GM20431 (cell line): ENCODE measurements at regions not wholly inside any gene's neighbourhood (a gene's known extent, or its start where the extent isn't known, plus 50 kb on each side); places are given as distances from the start of the nearest gene placed in this dataset.

Experiments
- in situ Hi-C: fragments of 300-500 bp; cut with MseI, MboI; formaldehyde crosslinking; loops from one replicate; pipeline ENCODE4 v1.15.0; 2020; ENCODE audit warnings: low sequenced_read_pairs; ENCODE audit not compliant: unreplicated experiment

GRCh38 chr10:90420637-90421318 is 437.1 kb downstream of the HTR7 start:
- in situ Hi-C loops, result no loop called here

DNA sequence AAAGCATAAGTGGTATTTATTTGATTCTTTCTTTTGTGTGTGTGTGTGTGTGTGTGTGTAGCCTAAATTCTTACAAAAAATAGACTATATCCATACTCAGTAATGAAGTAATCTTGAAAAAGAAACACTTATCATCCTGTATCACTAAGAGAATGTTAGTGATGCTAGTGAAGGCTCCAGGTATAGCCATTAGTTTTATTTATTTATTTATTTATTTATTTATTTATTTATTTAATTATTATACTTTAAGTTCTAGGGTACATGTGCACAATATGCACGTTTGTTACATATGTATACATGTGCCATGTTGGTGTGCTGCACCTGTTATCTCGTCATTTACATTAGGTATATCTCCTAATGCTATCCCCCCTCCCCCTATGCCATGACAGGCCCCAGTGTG is 436.0 kb downstream of the HTR7 start:
- in situ Hi-C loops, result no loop called here

DNA sequence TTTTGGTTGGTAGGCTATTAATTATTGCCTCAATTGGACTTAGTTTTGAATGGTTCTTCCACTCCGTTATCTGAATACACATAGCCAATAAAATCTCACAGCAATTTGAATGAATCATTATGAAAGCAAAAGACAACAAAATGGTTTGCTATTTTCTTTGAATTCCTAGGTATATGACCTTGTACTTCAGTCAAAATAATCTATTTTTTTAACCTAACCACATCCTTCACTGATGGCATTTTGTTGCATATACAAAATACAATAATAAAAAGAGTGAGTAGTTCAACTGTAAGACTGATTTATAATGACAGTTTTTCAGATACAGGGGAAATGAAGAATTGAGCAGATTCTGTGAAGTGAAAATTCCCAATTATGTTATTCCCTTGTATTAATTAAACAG is 433.1 kb downstream of the HTR7 start:
- in situ Hi-C loops, result no loop called here

DNA sequence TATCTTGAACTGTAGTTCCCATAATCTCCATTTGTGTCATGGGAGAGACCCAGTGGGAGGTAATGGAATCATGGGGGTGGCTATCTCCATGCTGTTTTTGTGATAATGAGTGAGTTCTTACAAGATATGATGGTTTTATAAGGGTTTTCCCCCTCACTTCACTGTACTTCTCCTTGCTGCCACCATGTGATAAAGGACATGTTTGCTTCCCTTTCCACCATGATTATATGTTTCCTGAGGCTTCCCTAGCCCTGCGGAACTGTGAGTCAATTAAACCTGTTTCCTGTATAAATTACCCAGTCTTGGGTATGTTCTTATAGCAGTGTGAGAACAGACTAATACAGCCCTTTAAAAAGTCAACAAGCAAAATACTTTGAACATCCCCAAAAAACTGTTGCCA is 427.7 kb downstream of the HTR7 start:
- in situ Hi-C loops, result no loop called here

DNA sequence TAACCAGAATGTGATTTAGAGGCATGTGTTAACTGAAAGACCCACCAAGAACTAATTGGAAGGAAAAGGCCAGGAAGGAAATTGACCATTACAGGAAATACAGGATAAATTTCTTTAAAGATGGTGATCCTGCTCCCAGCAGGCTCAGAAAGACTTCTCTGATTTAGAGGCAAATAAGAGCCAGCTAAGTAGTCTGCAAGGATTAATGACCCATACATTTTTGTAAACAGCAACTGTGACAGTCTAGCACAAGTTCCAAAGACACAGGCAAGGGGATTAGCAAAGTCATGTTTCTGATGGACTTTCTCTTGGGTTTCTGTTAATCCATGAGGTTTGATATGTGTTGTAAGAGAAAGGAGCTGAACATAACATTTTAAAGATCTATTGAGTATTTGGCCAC is 425.0 kb downstream of the HTR7 start:
- in situ Hi-C loops, result no loop called here

GRCh38 chr10:90435296-90435695 is 422.5 kb downstream of the HTR7 start:
- in situ Hi-C loops, result no loop called here

- in situ Hi-C loops, result no loop called here
Measured at GRCh38 chr10:90437452-90437851, 420.4 kb downstream of the HTR7 start.

GRCh38 chr10:90440870-90441269 is 417.0 kb downstream of the HTR7 start:
- in situ Hi-C loops, result no loop called here

DNA sequence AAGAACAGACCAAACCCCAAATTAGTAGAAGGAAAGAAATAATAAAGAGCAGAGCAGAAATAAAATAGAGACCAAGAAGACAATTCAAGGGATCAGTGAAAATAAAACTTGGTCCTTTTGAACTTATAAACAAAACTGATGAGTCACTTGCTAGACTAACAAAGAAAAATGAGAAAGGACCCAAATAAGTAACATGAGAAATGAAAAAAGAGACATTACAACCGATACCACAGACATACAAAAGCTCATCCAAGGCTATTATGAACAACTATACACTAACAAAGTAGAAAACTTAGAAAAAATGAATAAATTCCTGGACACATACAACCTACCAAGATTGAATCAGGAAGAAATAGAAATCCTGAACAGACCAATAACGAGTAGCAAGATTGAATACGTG is 414.5 kb downstream of the HTR7 start:
- in situ Hi-C loops, result no loop called here

DNA sequence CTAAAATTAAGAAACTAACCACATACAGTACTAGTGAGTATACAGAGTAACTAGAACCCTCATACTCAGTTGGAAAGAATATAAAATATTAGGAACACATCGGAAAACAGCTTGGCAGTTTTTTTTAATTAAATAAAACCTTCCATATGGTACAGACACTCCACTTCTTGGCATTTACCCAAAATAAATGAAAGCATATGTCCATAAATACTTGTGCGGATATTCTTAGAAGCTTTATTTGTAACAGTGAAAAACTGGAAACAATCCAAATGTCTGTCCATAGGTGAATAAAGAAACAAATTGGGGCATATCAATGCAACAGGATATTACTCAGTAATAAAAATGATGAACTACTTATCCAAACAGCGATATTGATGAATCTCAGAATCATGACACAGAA is 410.0 kb downstream of the HTR7 start:
- in situ Hi-C loops, result no loop called here

GRCh38 chr10:90450797-90451196 is 407.0 kb downstream of the HTR7 start:
- in situ Hi-C loops, result no loop called here

GRCh38 chr10:90451283-90451682 is 406.6 kb downstream of the HTR7 start:
- in situ Hi-C loops, result no loop called here

- in situ Hi-C loops, result no loop called here
Measured at GRCh38 chr10:90458054-90458453, 399.8 kb downstream of the HTR7 start.

- in situ Hi-C loops, result no loop called here
Measured at GRCh38 chr10:90458571-90458970, 399.3 kb downstream of the HTR7 start.

GRCh38 chr10:90461437-90462155 is 396.2 kb downstream of the HTR7 start:
- in situ Hi-C loops, result no loop called here

GRCh38 chr10:90462749-90463470 is 394.9 kb downstream of the HTR7 start:
- in situ Hi-C loops, result no loop called here

- in situ Hi-C loops, result no loop called here
Measured at GRCh38 chr10:90464329-90464728, 393.5 kb downstream of the HTR7 start.

GRCh38 chr10:90470966-90471365 is 386.9 kb downstream of the HTR7 start:
- in situ Hi-C loops, result no loop called here

GRCh38 chr10:90480466-90480865 is 377.4 kb downstream of the HTR7 start:
- in situ Hi-C loops, result no loop called here

DNA sequence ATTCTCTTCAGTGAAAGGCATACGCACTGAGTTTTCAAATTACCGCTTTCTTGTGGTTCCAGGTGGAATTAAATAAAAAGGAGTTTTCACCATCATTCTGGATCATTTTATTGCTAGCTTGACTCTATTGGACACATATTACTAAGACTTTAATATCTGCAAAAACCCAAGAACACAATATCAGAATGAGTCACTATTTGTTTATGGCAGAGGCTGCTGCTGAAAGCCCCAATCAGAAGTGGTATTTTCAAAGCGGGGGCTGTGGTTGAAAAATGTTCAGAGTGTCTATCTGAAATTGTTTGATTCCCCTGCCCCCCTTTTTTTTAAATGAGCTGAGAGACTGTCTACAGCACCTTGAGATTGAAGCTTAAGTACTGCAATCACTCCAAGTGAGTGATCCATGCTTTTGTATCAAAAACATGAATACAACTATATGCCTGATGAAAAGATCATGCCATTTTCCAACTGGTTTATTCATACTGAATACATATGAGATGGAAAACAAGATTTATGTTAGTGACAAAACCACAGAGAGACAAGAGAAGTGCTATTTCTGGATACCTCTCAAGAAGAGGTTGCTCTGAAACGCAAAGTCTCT is 376.4 kb downstream of the HTR7 start:
- in situ Hi-C loops, result no loop called here

DNA sequence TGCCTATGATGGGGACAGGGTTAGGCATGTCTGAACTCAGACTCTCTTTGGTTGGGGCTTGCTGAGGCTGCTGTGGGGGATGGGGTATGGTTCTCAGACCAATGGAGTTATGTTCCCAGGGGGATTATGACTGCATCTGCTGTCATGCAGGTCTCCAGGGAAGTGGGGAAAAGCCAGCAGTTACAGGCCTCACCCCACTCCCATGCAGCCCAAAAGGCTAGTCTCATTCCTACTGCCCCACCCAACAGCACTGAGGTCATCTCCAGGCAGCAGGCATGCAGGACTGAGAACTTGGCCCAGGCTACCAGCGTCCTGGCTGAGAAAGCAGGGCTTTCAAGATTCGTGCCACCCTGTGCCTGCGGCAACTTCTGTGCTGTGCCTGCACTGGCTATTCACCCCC is 373.3 kb downstream of the HTR7 start:
- in situ Hi-C loops, result no loop called here
